OCI-LY3 (cell line): ENCODE measurements at regions not wholly inside any gene's neighbourhood (a gene's known extent, or its start where the extent isn't known, plus 50 kb on each side); places are given as distances from the start of the nearest gene placed in this dataset.
"Not testable (repeated sequence)": the region's sequence is repeated elsewhere in the genome, so short reads cannot be mapped to it uniquely, and the experiment has no call there.

Experiments
- H2AFZ ChIP-seq: fragments of 200-600, 300-600 bp; shearing (Covaris generic); 2 replicates; pipeline ENCODE4 v1.6.0; 2014; ENCODE audit warnings: antibody characterized with exemption, low read depth, low read length
- H3K27ac ChIP-seq: fragments of 200-600, 300-600 bp; sonication (generic); 2 replicates; pipeline ENCODE4 v1.5.1; 2014; ENCODE audit warnings: mild to moderate bottlenecking, low read length, moderate library complexity, mixed read lengths
- H3K27me3 ChIP-seq: fragments of 200-600, 300-600 bp; sonication (generic); 2 replicates; pipeline ENCODE4 v1.6.1; 2014; ENCODE audit warnings: low read depth, low read length, mixed read lengths
- H3K36me3 ChIP-seq: fragments of 200-600, 300-600 bp; sonication (generic); replicated peaks from 2 replicates; pipeline ENCODE3; 2014; ENCODE audit warnings: low read depth, low read length, mixed read lengths
- H3K4me1 ChIP-seq: fragments of 300-600, 200-600 bp; sonication (generic); 2 replicates; pipeline ENCODE4 v1.6.1; 2014; ENCODE audit warnings: low read length, mixed read lengths
- H3K4me2 ChIP-seq: fragments of 200-600, 300-600 bp; sonication (generic); 2 replicates; pipeline ENCODE4 v1.6.1; 2014; ENCODE audit warnings: low read length, mixed read lengths
- H3K4me3 ChIP-seq: fragments of 300-600, 200-600 bp; sonication (generic); 2 replicates; pipeline ENCODE4 v1.5.1; 2014; ENCODE audit warnings: antibody characterized with exemption, mild to moderate bottlenecking, low read length, moderate library complexity
- H3K79me2 ChIP-seq: fragments of 300-600, 200-600 bp; shearing (Covaris generic); 2 replicates; pipeline ENCODE4 v1.6.1; 2014; ENCODE audit warnings: mild to moderate bottlenecking, low read length, mixed read lengths
- H3K9ac ChIP-seq: fragments of 300-600, 200-600 bp; shearing (Covaris generic); 2 replicates; pipeline ENCODE4 v1.6.0; 2014; ENCODE audit warnings: mild to moderate bottlenecking, low read length, moderate library complexity
- H3K9me3 ChIP-seq: fragments of 200-600, 300-600 bp; shearing (Covaris generic); 2 replicates; pipeline ENCODE4 v1.6.1; 2014; ENCODE audit warnings: low read length, mixed read lengths; ENCODE audit not compliant: insufficient read depth
- H4K20me1 ChIP-seq: fragments of 200-600, 300-600 bp; sonication (generic); 2 replicates; pipeline ENCODE4 v1.6.1; 2016; ENCODE audit warnings: low read length, mixed read lengths; ENCODE audit not compliant: insufficient read depth
- EZH2phosphoT487 ChIP-seq: fragments of 200-600 bp; shearing (Covaris generic); IDR thresholded peaks from 2 replicates; pipeline ENCODE4 v1.6.1; 2018; ENCODE audit warnings: antibody characterized with exemption, mixed run types, low read depth
- TF ChIP-seq, protein P1 (sequence below): fragments of 200-600, 300-600 bp; sonication (generic); IDR thresholded peaks from 2 replicates; pipeline ENCODE4 v1.5.1; 2014; ENCODE audit warnings: antibody characterized with exemption, low read length, low read depth

DNA sequence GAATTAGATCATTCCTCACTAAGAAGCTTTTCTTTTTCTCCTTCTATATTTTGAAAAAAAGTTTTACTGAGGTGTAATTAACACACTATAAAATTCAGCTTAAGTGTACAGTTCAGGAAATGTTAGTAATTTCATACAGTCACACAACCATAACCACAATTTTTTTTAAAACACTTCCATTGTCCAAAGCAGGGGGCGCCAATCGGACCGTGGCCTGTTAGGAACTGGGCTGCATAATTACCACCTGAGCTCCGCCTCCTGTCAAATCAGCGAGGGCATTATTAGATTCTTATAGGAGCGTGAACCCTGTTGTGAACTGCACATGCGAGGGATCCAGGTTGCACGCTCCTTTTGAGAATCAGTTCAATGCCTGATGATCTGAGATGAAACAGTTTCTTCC lies 427.1 kb downstream of the TFEC start:
- Histone ChIP-seq H3K79me2 (no peaks in the 10 kb centered on the region), H4K20me1 (no peaks in the 10 kb centered on the region), H3K9ac (no peak overlapping the region), H3K36me3 (no peaks in the 10 kb centered on the region), H3K4me2 (no peak overlapping the region), H3K27me3 (no peaks in the 10 kb centered on the region), H3K4me3 (no peak overlapping the region), H2AFZ (no peak overlapping the region), H3K27ac (no peak overlapping the region), H3K4me1 (no peaks in the 10 kb centered on the region), H3K9me3 (no peaks in the 10 kb centered on the region)
- no peak for TF ChIP-seq EZH2phosphoT487
- TF ChIP-seq, protein P1, sequence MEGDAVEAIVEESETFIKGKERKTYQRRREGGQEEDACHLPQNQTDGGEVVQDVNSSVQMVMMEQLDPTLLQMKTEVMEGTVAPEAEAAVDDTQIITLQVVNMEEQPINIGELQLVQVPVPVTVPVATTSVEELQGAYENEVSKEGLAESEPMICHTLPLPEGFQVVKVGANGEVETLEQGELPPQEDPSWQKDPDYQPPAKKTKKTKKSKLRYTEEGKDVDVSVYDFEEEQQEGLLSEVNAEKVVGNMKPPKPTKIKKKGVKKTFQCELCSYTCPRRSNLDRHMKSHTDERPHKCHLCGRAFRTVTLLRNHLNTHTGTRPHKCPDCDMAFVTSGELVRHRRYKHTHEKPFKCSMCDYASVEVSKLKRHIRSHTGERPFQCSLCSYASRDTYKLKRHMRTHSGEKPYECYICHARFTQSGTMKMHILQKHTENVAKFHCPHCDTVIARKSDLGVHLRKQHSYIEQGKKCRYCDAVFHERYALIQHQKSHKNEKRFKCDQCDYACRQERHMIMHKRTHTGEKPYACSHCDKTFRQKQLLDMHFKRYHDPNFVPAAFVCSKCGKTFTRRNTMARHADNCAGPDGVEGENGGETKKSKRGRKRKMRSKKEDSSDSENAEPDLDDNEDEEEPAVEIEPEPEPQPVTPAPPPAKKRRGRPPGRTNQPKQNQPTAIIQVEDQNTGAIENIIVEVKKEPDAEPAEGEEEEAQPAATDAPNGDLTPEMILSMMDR, result no peak

DNA sequence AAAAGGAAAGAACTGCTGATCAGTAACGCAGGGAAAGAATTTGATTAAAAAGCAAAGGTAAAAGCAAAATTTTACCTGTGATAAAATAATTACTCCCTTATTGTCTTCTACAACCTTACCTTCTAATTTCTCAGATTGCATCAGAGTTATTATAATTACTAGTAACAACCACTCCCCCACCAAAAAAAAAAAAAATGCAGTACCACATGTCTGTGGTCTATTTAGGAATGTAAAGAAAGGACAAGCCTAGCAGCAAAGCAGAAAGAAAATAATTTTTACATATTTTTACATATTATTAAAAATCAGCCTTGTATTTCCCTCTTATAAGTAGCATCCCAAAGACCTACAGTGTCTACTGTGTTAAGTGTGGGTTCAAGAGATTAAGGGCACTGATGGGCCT lies 430.4 kb downstream of the TFEC start:
- H3K9me3 ChIP-seq, result no peaks in the 10 kb centered on the region
- no peak overlapping the region for H3K4me3 ChIP-seq
- no peak overlapping the region for H3K4me2 ChIP-seq
- no peaks in the 10 kb centered on the region for H3K4me1 ChIP-seq
- no peaks in the 10 kb centered on the region for H3K27me3 ChIP-seq
- no peak overlapping the region for H2AFZ ChIP-seq
- TF ChIP-seq, protein P1, result no peak
- TF ChIP-seq EZH2phosphoT487, result no peak
- H4K20me1 ChIP-seq, result no peaks in the 10 kb centered on the region
- no peak overlapping the region for H3K27ac ChIP-seq
- H3K36me3 ChIP-seq, result no peaks in the 10 kb centered on the region
- H3K79me2 ChIP-seq, result no peaks in the 10 kb centered on the region
- H3K9ac ChIP-seq, result no peak overlapping the region

DNA sequence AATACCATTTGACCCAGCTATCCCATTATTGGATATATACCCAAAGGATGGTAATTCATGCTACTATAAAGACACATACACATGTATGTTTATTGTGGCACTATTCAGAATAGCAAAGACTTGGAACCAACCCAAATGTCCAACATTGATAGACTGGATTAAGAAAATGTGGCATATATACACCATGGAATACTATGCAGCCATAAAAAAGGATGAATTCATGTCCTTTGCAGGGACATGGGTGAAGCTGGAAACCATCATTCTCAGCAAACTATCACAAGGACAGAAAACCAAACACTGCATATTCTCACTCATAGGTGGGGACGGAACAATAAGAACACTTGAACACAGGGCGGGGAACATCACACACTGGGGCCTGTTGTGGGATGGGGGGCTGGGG lies 431.4 kb downstream of the TFEC start:
- not testable (repeated sequence) for H3K4me3 ChIP-seq, H2AFZ ChIP-seq, H3K4me1 ChIP-seq, H3K79me2 ChIP-seq, H3K36me3 ChIP-seq, H3K9me3 ChIP-seq, H3K9ac ChIP-seq, H4K20me1 ChIP-seq, H3K27me3 ChIP-seq, H3K27ac ChIP-seq, H3K4me2 ChIP-seq

DNA sequence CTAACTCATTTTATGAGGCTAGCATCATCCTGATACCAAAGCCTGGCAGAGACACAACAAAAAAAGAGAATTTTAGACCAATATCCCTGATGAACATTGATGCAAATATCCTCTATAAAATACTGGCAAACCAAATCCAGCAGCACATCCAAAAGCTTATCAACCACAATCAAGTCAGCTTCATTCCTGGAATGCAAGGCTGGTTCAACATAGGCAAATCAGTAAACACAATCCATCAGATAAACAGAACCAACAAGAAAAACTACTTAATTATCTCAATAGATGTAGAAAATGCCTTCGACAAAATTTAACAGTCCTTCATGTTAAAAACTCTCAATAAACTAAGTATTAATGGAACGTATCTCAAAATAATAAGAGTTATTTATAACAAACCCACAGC lies 433.3 kb downstream of the TFEC start:
- not testable (repeated sequence) for H2AFZ ChIP-seq, H3K4me2 ChIP-seq, H3K79me2 ChIP-seq, H3K9me3 ChIP-seq, H3K36me3 ChIP-seq, H3K27ac ChIP-seq, H4K20me1 ChIP-seq, H3K4me1 ChIP-seq, H3K27me3 ChIP-seq, H3K4me3 ChIP-seq, H3K9ac ChIP-seq

DNA sequence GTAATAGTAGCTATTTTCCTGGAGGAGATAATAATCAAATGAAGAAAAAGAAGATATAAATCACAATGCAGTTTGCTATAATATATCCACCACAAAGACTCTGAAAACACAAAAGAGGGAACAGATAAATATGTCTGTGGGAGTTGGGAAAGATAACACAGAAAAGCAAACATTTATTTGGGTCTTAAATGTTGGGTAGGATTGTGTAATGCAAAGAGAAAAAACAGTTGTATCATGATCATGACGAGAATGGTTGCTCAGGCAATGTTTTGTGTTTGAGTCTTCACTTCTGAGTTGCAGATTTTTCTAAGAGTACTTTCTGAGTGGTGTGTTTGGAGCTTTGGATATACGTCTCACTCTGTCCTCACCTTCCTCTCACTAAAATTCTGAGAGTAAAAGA lies 437.5 kb downstream of the TFEC start:
- Histone ChIP-seq H3K4me2 (no peak overlapping the region), H3K4me3 (no peak overlapping the region), H3K36me3 (no peaks in the 10 kb centered on the region), H3K27me3 (no peaks in the 10 kb centered on the region), H3K27ac (no peak overlapping the region), H3K4me1 (no peaks in the 10 kb centered on the region), H4K20me1 (no peaks in the 10 kb centered on the region), H3K9me3 (no peaks in the 10 kb centered on the region), H3K79me2 (no peaks in the 10 kb centered on the region), H2AFZ (no peak overlapping the region), H3K9ac (no peak overlapping the region)
- no peak for TF ChIP-seq EZH2phosphoT487
- TF ChIP-seq, protein P1, result no peak
